Activated CD4-positive, alpha-beta memory T cell treated with anti-CD3 and anti-CD28 coated beads, Interleukin-2, amount 10 ng/mL, durations not matched to agents 7 days and 5 days (primary cell): ENCODE measurements at regions not wholly inside any gene's neighbourhood (a gene's known extent, or its start where the extent isn't known, plus 50 kb on each side); places are given as distances from the start of the nearest gene placed in this dataset.
"Not testable (repeated sequence)": the region's sequence is repeated elsewhere in the genome, so short reads cannot be mapped to it uniquely, and the experiment has no call there.

Experiments used
- CTCF ChIA-PET: fragments of 350-600 bp; sonication (Branson Sonifier 250); formaldehyde crosslinking; loops from one replicate; lab custom pipeline; 2021; ENCODE audit warnings: antibody characterized with exemption, inconsistent platforms; lab: Charles Lee
- POLR2A ChIA-PET: fragments of 350-600 bp; sonication (Branson Sonifier 250); formaldehyde crosslinking; loops from one replicate; lab custom pipeline; 2021; ENCODE audit warnings: antibody characterized with exemption; lab: Charles Lee
- DNase-seq: peaks from one replicate; pipeline ENCODE4 v3.0.0-alpha.2; 2020
- H3K27ac Mint-ChIP-seq: one replicate; pipeline ENCODE4 v1.8.0; 2021; ENCODE audit warnings: mild to moderate bottlenecking, mixed read lengths
- H3K27me3 Mint-ChIP-seq: one replicate; pipeline ENCODE4 v1.8.0; 2021; ENCODE audit warnings: mixed read lengths
- H3K36me3 Mint-ChIP-seq: one replicate; pipeline ENCODE4 v1.8.0; 2021; ENCODE audit warnings: low read depth, mixed read lengths
- H3K4me1 Mint-ChIP-seq: one replicate; pipeline ENCODE4 v1.8.0; 2021; ENCODE audit warnings: mixed read lengths
- H3K4me3 Mint-ChIP-seq: one replicate; pipeline ENCODE4 v1.8.0; 2021; ENCODE audit warnings: mild to moderate bottlenecking, mixed read lengths
- H3K9me3 Mint-ChIP-seq: one replicate; pipeline ENCODE4 v1.8.0; 2021; ENCODE audit warnings: mixed read lengths

GRCh38 chr10:53076948-53077347, 304.4 kb upstream of the MBL2 start:
- ChIA-PET CTCF (no interaction called here), POLR2A (no interaction called here)
- peaks cover 11% of the 10 kb centered on the region for H3K9me3 Mint-ChIP-seq
- H3K36me3 Mint-ChIP-seq: no peaks in the 10 kb centered on the region
- no peak for DNase-seq
- no peak overlapping the region for H3K4me3 Mint-ChIP-seq
- no peak overlapping the region for H3K27ac Mint-ChIP-seq
- H3K4me1 Mint-ChIP-seq: no peaks in the 10 kb centered on the region
- no peaks in the 10 kb centered on the region for H3K27me3 Mint-ChIP-seq

- no peak for DNase-seq
- POLR2A ChIA-PET: no interaction called here
Measured at GRCh38 chr10:53075469-53075868, 302.9 kb upstream of the MBL2 start.

DNA sequence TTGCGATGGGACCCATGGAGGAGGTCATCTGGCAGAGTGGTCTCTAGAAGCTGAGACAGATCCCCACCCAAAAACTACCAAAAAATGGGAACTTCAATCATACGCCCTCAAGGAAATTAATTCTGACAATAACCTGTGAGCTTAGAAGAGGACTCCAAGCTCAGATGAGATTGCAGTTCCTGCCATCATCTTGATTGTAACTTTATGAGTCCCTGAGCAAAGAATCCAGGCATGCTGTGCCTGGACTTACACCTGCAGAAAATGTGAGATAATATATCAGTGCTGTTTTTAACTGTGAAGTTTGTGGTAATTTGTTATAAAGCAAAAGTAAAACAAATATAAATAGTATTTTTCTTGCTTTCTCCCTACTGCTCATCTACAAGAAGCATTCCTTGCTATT, 299.6 kb upstream of the MBL2 start:
- Mint-ChIP-seq H3K27me3 (no peaks in the 10 kb centered on the region), H3K4me3 (no peak overlapping the region), H3K27ac (no peak overlapping the region), H3K9me3 (peaks cover 13% of the 10 kb centered on the region), H3K4me1 (no peaks in the 10 kb centered on the region), H3K36me3 (no peaks in the 10 kb centered on the region)
- POLR2A ChIA-PET: no interaction called here
- no peak for DNase-seq
- CTCF ChIA-PET: no interaction called here

More at GRCh38 chr10:53075469-53075868, 302.9 kb upstream of the MBL2 start:
- Mint-ChIP-seq H3K27ac (no peak overlapping the region), H3K36me3 (no peaks in the 10 kb centered on the region), H3K4me3 (no peak overlapping the region), H3K27me3 (no peaks in the 10 kb centered on the region), H3K4me1 (no peaks in the 10 kb centered on the region), H3K9me3 (peaks cover 9% of the 10 kb centered on the region)
- CTCF ChIA-PET: no interaction called here

- peaks cover 13% of the 10 kb centered on the region for H3K9me3 Mint-ChIP-seq
- no peak for DNase-seq
- CTCF ChIA-PET: no interaction called here
- POLR2A ChIA-PET: no interaction called here
- no peak overlapping the region for H3K4me3 Mint-ChIP-seq
- no peaks in the 10 kb centered on the region for H3K4me1 Mint-ChIP-seq
- H3K27me3 Mint-ChIP-seq: no peaks in the 10 kb centered on the region
- H3K27ac Mint-ChIP-seq: no peak overlapping the region
- no peaks in the 10 kb centered on the region for H3K36me3 Mint-ChIP-seq
Measured at GRCh38 chr10:53071505-53072125, 299.0 kb upstream of the MBL2 start.

- Mint-ChIP-seq H3K36me3 (no peaks in the 10 kb centered on the region), H3K9me3 (peaks cover 6% of the 10 kb centered on the region), H3K27ac (no peak overlapping the region), H3K4me1 (no peaks in the 10 kb centered on the region), H3K4me3 (no peak overlapping the region), H3K27me3 (no peaks in the 10 kb centered on the region)
- CTCF ChIA-PET: no interaction called here
- POLR2A ChIA-PET: no interaction called here
- DNase-seq: no peak
Measured at GRCh38 chr10:53069013-53069412, 296.4 kb upstream of the MBL2 start.

DNA sequence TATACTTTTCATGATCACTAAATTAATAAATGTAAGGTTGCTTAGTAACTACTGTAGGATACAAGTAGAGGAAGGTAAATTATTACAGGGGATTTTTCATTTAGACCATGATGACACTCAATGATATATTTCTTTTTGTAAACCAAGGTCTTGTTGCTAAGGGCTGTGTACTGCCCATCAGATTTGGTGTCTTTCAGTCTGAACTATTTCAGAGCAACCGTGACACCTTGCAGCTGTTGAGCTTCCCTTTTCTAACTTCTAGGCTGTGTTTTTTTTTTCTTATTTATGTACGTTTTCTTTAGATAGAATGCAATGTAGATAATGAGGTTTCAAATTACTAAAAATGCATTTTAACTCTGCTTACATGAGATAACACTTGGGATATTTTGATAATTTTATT, 292.0 kb upstream of the MBL2 start:
- Mint-ChIP-seq H3K36me3 (no peaks in the 10 kb centered on the region), H3K27me3 (no peaks in the 10 kb centered on the region), H3K9me3 (peaks cover 17% of the 10 kb centered on the region), H3K27ac (no peak overlapping the region), H3K4me3 (no peak overlapping the region), H3K4me1 (no peaks in the 10 kb centered on the region)
- POLR2A ChIA-PET: no interaction called here
- CTCF ChIA-PET: no interaction called here
- DNase-seq: no peak

- H3K9me3 Mint-ChIP-seq: peaks cover 16% of the 10 kb centered on the region
- no peaks in the 10 kb centered on the region for H3K36me3 Mint-ChIP-seq
- ChIA-PET CTCF (no interaction called here), POLR2A (no interaction called here)
- no peak for DNase-seq
- H3K4me1 Mint-ChIP-seq: no peaks in the 10 kb centered on the region
- H3K27ac Mint-ChIP-seq: no peak overlapping the region
- H3K4me3 Mint-ChIP-seq: no peak overlapping the region
- no peaks in the 10 kb centered on the region for H3K27me3 Mint-ChIP-seq
Measured at GRCh38 chr10:53063805-53064204, 291.2 kb upstream of the MBL2 start.

DNA sequence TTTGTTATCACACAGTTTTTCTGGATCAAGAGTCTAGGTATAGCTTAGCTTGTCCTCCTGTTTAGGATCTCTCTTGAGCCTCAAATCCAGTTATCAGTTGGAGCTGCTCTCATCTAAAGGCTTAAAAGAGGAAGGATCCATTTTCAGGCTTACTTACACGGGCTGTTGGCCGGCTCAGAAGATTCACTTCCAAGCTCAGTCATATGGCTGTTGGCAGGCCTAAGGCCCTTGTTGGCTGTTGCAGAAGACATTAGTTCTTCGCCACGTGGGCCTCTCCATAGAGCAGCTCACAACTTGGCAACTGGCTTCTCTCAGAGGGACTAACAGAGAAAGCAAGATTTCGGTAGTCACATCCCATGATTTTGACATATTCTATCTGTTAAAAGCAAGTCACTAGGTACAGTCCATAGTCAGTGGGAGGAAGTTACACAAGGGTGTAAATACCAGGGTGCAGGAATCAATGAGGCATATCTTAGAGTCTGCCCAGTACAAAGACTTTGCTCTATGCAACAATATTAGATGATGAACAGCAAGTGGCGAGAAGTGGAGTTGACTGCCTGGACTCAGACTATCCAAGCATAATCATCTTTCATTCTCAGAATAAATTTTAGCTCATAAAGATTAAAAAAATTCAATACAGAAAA, 280.1 kb upstream of the MBL2 start:
- H3K27me3 Mint-ChIP-seq: no peaks in the 10 kb centered on the region
- H3K36me3 Mint-ChIP-seq: no peaks in the 10 kb centered on the region
- POLR2A ChIA-PET: no interaction called here
- CTCF ChIA-PET: no interaction called here
- no peak for DNase-seq
- H3K4me1 Mint-ChIP-seq: no peaks in the 10 kb centered on the region
- peaks cover 12% of the 10 kb centered on the region for H3K9me3 Mint-ChIP-seq
- H3K4me3 Mint-ChIP-seq: no peak overlapping the region
- no peak overlapping the region for H3K27ac Mint-ChIP-seq

DNA sequence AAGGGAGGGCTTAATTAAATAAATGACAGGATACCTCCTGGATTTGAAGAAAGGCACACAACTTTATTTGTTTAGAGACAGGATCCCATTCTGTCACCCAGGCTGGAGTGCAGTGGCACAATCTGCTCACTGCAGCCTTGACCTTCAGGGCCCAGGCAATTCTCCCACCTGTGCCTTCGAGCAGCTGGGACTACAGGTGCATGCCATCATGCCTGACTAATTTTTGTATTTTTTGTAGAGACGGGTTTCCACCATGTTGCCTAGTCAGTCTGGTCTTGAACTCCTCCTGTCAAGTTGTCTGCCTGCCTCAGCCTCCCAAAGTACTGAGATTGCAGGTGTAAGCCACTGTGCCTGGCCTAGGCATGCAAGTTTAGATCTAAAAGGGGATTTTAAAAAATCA, 272.7 kb upstream of the MBL2 start:
- no peak for DNase-seq
- Mint-ChIP-seq H3K27me3 (no peaks in the 10 kb centered on the region), H3K4me1 (no peaks in the 10 kb centered on the region), H3K4me3 (no peak overlapping the region), H3K9me3 (peaks cover 2% of the 10 kb centered on the region), H3K27ac (no peak overlapping the region), H3K36me3 (no peaks in the 10 kb centered on the region)
- POLR2A ChIA-PET: no interaction called here
- CTCF ChIA-PET: no interaction called here

DNA sequence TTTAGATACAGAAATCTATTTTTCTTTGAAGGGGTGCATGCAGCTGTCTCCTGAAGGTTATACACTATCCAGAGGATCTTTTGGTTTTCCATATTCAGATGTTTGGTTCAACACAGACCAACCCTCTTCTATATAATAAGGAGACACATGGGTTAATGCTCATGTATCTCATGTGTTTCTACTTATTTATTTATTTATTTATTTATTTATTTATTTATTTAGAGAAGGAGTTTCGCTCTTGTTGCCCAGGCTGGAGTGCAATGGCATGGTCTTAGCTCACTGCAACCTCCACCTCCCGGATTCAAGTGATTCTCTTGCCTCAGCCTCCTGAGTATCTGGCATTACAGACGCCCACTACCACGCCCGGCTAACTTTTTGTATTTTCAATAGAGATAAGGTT, 263.2 kb upstream of the MBL2 start:
- CTCF ChIA-PET, DNase-seq, H3K4me3 Mint-ChIP-seq, POLR2A ChIA-PET, H3K27ac Mint-ChIP-seq, H3K27me3 Mint-ChIP-seq, H3K9me3 Mint-ChIP-seq, H3K36me3 Mint-ChIP-seq, H3K4me1 Mint-ChIP-seq: not testable (repeated sequence)

- H3K27ac Mint-ChIP-seq: no peak overlapping the region
- no peak for DNase-seq
- H3K36me3 Mint-ChIP-seq: no peaks in the 10 kb centered on the region
- CTCF ChIA-PET: no interaction called here
- POLR2A ChIA-PET: no interaction called here
- no peaks in the 10 kb centered on the region for H3K27me3 Mint-ChIP-seq
- H3K9me3 Mint-ChIP-seq: peaks cover 2% of the 10 kb centered on the region
- no peaks in the 10 kb centered on the region for H3K4me1 Mint-ChIP-seq
- H3K4me3 Mint-ChIP-seq: no peak overlapping the region
Measured at GRCh38 chr10:53033396-53033795, 260.8 kb upstream of the MBL2 start.

DNA sequence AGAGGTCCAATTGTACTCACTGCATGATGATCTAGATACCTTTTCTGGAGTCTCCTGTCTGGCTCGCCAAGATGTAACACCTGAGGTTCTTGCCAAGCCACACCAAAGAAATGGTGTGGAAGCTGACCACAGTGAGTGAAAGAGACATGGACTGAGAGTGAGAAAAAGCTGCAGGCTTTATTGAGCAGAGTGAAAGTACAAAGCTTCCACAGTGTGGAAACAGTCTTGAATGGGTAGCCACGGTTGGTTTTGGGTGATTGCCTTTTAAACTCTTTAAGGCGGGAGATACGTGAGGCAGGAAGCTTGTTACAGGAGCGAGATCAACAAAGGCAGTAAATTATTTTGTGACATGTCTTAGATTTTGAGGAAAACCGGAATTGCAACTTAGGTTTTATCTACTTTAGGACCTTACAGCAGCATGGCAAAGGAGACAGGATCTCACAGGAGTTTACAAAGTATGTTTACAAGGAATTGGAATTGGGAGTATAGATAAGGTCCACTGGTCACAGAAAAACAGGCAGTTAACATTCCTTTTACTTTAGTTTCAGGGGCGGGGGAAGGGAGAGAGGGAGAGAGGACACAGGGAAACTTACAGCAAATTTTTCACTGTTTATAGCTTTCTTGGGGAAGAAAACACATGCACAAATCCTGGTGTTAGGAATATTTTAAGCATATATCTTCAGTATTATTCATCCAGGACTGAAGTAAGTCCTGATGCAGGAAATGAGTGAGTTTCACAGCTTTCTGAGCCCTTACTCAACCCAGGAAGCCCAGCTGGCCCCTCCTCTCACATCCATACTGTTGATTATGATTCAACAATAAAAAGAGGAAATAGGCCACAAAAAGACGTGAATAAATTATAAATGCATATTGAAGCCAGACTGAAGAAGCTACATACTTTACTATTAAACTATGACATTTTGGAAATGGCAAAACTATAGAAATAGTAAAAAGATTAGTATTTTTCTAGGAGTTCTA, 257.6 kb upstream of the MBL2 start:
- H3K27ac Mint-ChIP-seq, H3K4me1 Mint-ChIP-seq, H3K27me3 Mint-ChIP-seq, H3K36me3 Mint-ChIP-seq, POLR2A ChIA-PET, CTCF ChIA-PET, H3K9me3 Mint-ChIP-seq, H3K4me3 Mint-ChIP-seq, DNase-seq: not testable (repeated sequence)

GRCh38 chr10:53029449-53029848, 256.9 kb upstream of the MBL2 start:
- H3K4me1 Mint-ChIP-seq: no peaks in the 10 kb centered on the region
- DNase-seq: no peak
- no peak overlapping the region for H3K4me3 Mint-ChIP-seq
- H3K27ac Mint-ChIP-seq: no peak overlapping the region
- H3K27me3 Mint-ChIP-seq: no peaks in the 10 kb centered on the region
- ChIA-PET POLR2A (no interaction called here), CTCF (no interaction called here)
- no peaks in the 10 kb centered on the region for H3K36me3 Mint-ChIP-seq
- H3K9me3 Mint-ChIP-seq: peaks cover 6% of the 10 kb centered on the region
